Omental fat pad (tissue), 3 donors: ENCODE measurements at regions not wholly inside any gene's neighbourhood (a gene's known extent, or its start where the extent isn't known, plus 50 kb on each side); places are given as distances from the start of the nearest gene placed in this dataset. TPM values are rescaled to one million over a fixed set of nuclear protein-coding genes. Genes with fewer than 3 reads are reported as not detected.

Experiments used
- ATAC-seq: fragments of 150-250 bp; one replicate; pipeline ENCODE4 v1.9.1; 2016; ENCODE audit warnings: mild to moderate bottlenecking, moderate library complexity; ENCODE audit not compliant: low FRiP score
- DNase-seq: peaks from one replicate; pipeline ENCODE4 v3.0.0-alpha.2; 2019; ENCODE audit warnings: low spot score
- CTCF ChIP-seq, 3 donors: fragments of 450-650 bp; IDR thresholded peaks; one replicate each; pipeline ENCODE4 v1.5.1; 2016 to 2017; ENCODE audit warnings: antibody characterized with exemption in 3 of 3, mild to moderate bottlenecking in 3 of 3, moderate library complexity in 2 of 3
- small RNA-seq: library from RNA; depleted of rRNA; stranded (forward); fragments of <200 nt; gene quantifications from one replicate; pipeline ENCODE3, GENCODE V24; 2016

GRCh38 chr9:99752417-99753109 lies 69.1 kb upstream of the NR4A3 start:
- DNase-seq: no peak
- TF ChIP-seq CTCF (IDR thresholded peaks at IDR 0.05): no peak
- ATAC-seq: no peak

GRCh38 chr9:99753436-99753835 lies 68.2 kb upstream of the NR4A3 start:
- TF ChIP-seq CTCF (IDR thresholded peaks at IDR 0.05): no peak
- ATAC-seq (no peak), DNase-seq (no peak)

- no peak for TF ChIP-seq CTCF (IDR thresholded peaks at IDR 0.05)
- ATAC-seq (no peak), DNase-seq (no peak)
Measured at GRCh38 chr9:99760421-99760820, 61.3 kb upstream of the NR4A3 start.

GRCh38 chr9:99762470-99762869 lies 59.2 kb upstream of the NR4A3 start:
- DNase-seq (no peak), ATAC-seq (no peak)
- no peak for TF ChIP-seq CTCF (IDR thresholded peaks at IDR 0.05)

Small RNA genes lying in the stretch of these regions (small RNA-seq; reads per million reads assigned to genes)
- gene AL137067.1 (not detected), gene AL137067.2 (not detected)
